HG03469 (cell line): ENCODE measurements at regions not wholly inside any gene's neighbourhood (a gene's known extent, or its start where the extent isn't known, plus 50 kb on each side); places are given as distances from the start of the nearest gene placed in this dataset.
"Not testable (repeated sequence)": the region's sequence is repeated elsewhere in the genome, so short reads cannot be mapped to it uniquely, and the experiment has no call there.

Experiments
- ATAC-seq: cut with Tn5 transposase; IDR thresholded peaks from one replicate; pipeline ENCODE4 v1.9.1; 2021; ENCODE audit warnings: mild to moderate bottlenecking, moderate library complexity, moderate number of reproducible peaks; ENCODE audit not compliant: unreplicated experiment

GRCh38 chr16:16613212-16613611 lies 234.3 kb downstream of the NPIPA7 start:
- not testable (repeated sequence) for ATAC-seq

- ATAC-seq: not testable (repeated sequence)
Observed at GRCh38 chr16:16614484-16614883, 235.5 kb downstream of the NPIPA7 start.

- not testable (repeated sequence) for ATAC-seq
Observed at GRCh38 chr16:16618963-16619465, 240.1 kb downstream of the NPIPA7 start.

- ATAC-seq: not testable (repeated sequence)
Observed at GRCh38 chr16:16624367-16624766, 245.4 kb downstream of the NPIPA7 start.

- not testable (repeated sequence) for ATAC-seq
Observed at GRCh38 chr16:16625140-16625539, 246.2 kb downstream of the NPIPA7 start.

DNA sequence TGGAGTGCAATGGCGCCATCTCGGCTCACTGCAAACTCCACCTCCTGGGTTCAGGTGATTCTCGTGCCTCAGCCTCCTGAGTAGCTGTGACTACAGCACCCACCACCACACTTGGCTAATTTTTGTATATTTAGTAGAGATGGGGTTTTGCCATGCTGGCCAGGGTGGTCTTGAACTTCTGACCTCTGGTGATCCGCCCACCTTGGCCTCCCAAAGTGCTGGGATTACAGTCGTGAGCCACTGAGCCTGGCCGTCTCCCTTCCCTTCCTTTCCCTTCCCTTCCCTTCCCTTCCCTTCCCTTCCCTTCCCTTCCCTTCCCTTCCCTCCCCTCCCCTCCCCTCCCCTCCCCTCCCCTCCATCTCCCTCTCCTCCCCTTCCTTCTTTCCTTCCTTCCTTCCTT lies 248.9 kb downstream of the NPIPA7 start:
- not testable (repeated sequence) for ATAC-seq

GRCh38 chr16:16638231-16638630 lies 259.3 kb downstream of the NPIPA7 start:
- not testable (repeated sequence) for ATAC-seq

GRCh38 chr16:16638714-16639113 lies 259.8 kb downstream of the NPIPA7 start:
- not testable (repeated sequence) for ATAC-seq

- not testable (repeated sequence) for ATAC-seq
Observed at GRCh38 chr16:16643828-16644227, 264.9 kb downstream of the NPIPA7 start.

DNA sequence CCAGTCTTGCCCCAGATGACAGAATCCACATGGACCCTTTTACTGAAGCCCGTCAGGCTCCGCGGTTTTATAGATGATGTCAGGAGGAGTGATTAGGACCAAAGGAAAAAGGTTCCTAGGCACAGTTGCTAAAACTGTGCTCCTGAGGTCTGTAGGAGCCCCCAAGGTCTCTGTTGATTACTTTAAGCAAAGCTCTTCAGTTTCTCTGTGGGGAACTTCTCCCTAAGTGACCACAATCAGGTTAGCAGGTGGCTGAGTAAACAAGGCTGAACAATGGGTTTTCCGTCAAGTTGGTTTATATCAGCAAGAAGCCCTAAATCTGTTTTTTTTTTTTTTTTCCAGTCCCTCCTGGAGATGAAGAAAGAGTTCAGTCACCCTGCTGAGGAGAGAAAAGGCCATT lies 269.1 kb downstream of the NPIPA7 start:
- ATAC-seq: not testable (repeated sequence)

- not testable (repeated sequence) for ATAC-seq
Observed at GRCh38 chr16:16672180-16672812, 293.4 kb downstream of the NPIPA7 start.

DNA sequence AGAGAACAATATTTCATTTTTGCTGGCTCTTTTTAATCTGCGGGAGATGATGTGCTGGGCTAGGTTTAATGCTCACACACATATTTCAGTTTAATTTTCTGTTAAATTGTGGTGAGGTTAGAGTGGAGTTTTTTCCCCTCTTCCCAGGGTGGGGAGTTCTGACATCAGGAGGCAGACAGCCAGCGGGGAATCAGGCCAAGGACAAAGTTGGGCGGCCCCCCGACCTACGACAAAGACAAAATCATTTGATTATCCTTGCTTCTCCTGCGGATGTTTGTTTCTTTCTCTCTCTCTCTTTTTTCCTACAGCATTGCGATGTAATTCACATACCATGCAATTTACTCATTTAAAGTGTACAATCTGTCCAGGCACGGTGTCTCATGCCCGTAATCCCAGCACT lies 295.9 kb downstream of the NPIPA7 start:
- ATAC-seq: not testable (repeated sequence)

DNA sequence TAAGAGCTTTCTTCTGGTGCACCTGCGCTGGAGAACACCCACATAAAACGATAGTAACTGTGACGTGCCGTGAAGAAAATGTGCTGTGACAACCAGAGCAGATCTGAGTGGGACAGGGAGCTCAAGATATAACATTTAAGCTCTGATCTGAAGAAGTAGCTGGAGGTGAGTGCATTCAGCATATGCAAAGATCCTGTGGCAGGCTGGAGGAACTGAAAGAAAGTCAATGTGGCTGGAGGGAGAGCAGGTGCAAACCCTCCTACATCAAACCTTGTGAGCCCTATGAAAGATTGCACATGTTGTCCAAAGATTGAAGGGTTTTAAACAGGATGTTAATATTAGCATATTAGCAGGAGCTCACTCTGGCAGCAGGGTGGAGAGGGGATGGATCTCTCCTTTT lies 342.9 kb downstream of the NPIPA7 start:
- ATAC-seq: not testable (repeated sequence)

GRCh38 chr16:16722666-16723065 lies 343.7 kb downstream of the NPIPA7 start:
- not testable (repeated sequence) for ATAC-seq

DNA sequence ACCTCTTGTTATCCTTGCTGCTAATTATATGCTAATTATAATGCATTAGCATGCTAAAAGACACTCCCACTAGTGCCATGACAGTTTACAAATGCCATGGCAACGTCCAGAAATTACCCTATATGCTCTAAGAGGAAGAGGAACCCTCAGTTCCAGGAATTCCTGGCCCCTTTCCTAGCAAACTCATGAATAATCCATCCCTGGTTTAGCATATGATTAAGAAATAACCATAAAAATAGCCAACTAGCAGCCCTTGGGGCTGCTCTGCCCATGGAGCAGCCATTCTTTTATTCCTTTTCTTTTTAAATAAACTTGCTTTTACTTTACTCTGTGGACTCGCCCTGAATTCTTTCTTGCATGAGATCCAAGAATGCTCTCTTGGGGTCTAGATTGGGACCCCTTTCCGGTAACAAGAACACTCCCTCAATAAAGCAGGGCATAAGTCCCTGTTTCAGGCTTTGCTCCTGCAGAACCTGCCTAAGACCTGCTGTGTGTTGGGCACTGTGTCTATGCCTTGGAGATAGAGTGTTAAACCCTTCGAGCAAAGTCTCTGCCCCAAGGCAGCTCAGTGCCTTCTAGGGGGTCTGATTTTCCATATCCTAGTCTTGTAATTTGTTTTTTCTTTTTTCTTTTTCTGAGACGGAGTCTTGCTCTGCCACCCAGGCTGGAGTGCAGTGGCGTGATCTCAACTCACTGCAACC lies 345.0 kb downstream of the NPIPA7 start:
- ATAC-seq: not testable (repeated sequence)

DNA sequence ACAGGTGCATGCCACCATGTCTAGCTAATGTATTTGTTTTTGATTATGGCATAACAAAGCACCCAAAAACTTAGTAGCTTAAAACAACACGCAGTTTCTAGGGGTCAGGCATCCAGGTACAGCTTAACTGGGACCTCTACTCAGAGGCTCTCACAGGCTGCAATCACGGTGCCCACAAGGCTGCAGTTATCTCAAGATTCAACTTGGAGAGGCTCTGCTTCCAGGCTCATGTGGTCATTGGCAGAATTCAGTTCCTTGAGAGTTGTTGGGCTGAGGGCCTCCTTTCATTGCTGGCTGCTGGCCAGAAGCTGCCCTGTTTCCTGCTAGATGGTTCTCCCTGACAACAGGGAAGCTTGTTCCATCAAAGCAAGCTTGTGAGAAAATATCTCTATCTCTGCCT lies 348.1 kb downstream of the NPIPA7 start:
- not testable (repeated sequence) for ATAC-seq

- not testable (repeated sequence) for ATAC-seq
Observed at GRCh38 chr16:16742573-16742972, 363.6 kb downstream of the NPIPA7 start.

DNA sequence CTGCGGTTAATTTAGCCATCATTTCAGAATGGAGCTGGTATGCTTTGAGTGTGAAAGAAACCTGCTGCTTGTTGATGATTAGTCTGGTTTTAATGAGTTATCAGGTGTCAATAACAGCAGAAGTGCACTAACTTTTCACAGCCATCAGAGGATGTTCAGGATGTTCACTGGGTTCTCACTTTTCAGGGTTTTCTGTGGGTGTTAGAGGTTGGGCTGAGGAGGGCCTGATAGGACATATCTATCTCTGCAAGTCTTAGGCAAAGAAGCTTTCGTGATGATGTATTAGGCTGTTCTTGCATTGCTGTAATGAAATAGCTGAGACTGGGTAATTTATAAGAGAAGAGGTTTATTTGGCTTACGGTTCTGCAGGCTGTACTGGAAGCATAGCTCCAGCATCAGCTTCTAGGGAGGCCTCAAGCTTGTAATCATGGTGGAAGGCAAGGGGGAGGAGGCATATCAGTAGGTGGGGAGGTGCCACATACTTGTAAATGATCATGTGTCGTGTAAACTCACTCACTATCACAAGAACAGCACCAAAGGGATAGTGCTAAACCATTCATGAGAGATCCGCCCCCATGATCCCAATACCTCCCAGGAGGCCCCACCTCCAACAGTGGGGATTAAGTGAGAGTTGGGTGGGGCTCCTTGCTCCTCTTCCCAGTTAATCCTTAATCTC lies 376.2 kb downstream of the NPIPA7 start:
- not testable (repeated sequence) for ATAC-seq

DNA sequence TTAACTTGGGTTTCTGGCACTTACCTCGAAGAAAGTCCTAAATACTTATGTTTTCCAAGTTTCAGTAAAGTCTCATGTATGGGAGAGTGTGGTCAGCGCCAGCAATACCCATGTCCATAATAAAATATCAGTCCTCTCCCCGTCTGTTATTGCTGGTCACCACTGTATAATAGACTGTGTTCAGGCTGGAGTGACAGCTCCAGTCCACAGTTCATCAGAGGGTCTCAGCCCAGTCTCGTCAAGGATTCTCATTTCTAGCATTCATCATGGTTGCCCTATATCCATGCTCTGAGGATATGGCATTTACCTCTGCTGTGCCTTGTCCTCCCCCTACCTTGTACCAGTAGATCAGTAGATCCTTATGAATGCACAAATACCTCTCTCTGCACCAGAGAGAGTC lies 384.5 kb downstream of the NPIPA7 start:
- no peak for ATAC-seq

- ATAC-seq: not testable (repeated sequence)
Observed at GRCh38 chr16:16770717-16771116, 391.8 kb downstream of the NPIPA7 start.

DNA sequence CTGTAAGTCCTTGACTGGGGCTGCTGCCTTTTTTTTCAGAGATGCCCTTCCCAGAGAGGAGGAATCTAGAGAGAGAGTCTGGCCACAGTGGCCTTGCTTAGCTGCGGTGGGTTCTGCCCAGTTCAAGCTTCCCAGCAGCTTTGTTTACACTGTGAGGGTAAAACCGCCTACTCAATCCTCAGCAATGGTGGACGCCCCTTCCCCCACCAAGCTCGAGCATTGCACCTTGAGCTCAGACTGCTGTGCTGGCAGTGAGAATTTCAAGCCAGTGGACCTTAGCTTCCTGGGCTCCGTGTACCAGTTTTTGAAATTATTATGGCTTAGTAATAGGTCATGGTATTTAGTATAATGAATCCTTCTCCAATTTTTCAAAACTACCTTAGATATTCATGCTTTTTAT lies 395.4 kb downstream of the NPIPA7 start:
- ATAC-seq: no peak

- ATAC-seq: no peak
Observed at GRCh38 chr16:16778332-16778731, 399.4 kb downstream of the NPIPA7 start.
